ENCODE measurements at regions not wholly inside any gene's neighbourhood (a gene's known extent, or its start where the extent isn't known, plus 50 kb on each side); places are given as distances from the start of the nearest gene placed in this dataset.
"Not testable (repeated sequence)": the region's sequence is repeated elsewhere in the genome, so short reads cannot be mapped to it uniquely, and the experiment has no call there.

DNA sequence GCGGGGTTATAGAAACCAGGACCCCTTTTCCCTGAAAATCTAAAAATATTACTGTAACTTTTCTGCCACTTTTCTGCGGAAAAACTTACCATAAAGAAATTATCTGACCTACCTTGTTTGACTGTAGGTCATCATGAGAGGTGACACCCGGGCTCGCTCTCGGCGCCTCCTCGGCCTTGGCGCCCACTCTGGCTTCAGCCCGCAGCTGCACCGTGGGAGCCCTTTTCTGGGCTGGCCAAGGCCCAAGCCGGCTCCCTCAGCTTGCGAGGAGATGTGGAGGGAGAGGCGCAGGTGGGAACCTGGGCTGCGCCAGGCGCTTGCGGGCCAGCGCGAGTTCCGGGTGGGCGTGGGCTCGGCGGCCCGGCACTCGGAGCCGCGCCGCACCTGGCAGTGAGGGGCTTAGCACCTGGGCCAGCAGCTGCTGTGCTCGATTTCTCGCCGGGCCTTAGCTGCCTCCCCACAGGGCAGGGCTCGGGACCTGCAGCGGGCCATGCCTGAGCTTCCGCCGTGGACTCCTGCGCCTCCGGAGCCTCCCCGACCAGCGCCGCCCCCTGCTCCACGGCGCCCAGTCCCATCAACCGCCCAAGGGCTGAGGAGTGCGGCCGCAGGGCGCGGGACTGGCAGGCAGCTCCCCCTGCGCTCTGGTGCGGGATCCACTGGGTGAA is 107.7 kb upstream of the DNAJC10 start:
- Histone ChIP-seq H3K27ac (no peak overlapping the region), H3K4me1 (replicated peaks) (no peaks in the 10 kb centered on the region), H3K36me3 (no peaks in the 10 kb centered on the region), H3K27me3 (replicated peaks; ENCODE audit: insufficient read depth) (no peaks in the 10 kb centered on the region), H3K9me3 (no peaks in the 10 kb centered on the region), H3K4me3 (no peak overlapping the region)
- intact Hi-C loops (cut with DNase I): no loop called here
- WGBS: 96% methylated on average over 47 of the region's 48 CpGs
- TF ChIP-seq CTCF (IDR thresholded peaks at IDR 0.05): no peak
- TF ChIP-seq POLR2AphosphoS5 (IDR thresholded peaks at IDR 0.05): no peak
- no peak for TF ChIP-seq POLR2A (IDR thresholded peaks at IDR 0.05)
- DNase-seq (ENCODE audit: low spot score): no peak

GRCh38 chr2:182609005-182609404 is 107.1 kb upstream of the DNAJC10 start:
- DNase-seq (ENCODE audit: low spot score); intact Hi-C loops (cut with DNase I); H3K4me3 ChIP-seq: not testable (repeated sequence)

GRCh38 chr2:182610231-182610630 is 105.8 kb upstream of the DNAJC10 start:
- Histone ChIP-seq H3K27ac (no peak overlapping the region), H3K4me1 (replicated peaks) (no peaks in the 10 kb centered on the region), H3K9me3 (no peaks in the 10 kb centered on the region), H3K36me3 (no peaks in the 10 kb centered on the region), H3K4me3 (no peak overlapping the region), H3K27me3 (replicated peaks; ENCODE audit: insufficient read depth) (no peaks in the 10 kb centered on the region)
- TF ChIP-seq CTCF (IDR thresholded peaks at IDR 0.05) (no peak), POLR2AphosphoS5 (IDR thresholded peaks at IDR 0.05) (no peak), POLR2A (IDR thresholded peaks at IDR 0.05) (no peak)
- 91% methylated on average over 2 of the region's 2 CpGs for WGBS
- intact Hi-C loops (cut with DNase I): no loop called here
- DNase-seq (ENCODE audit: low spot score): no peak

More at GRCh38 chr2:182609005-182609404, 107.1 kb upstream of the DNAJC10 start:
- WGBS: 95% methylated on average over 4 of the region's 4 CpGs
- not testable (repeated sequence) for H3K9me3 ChIP-seq; H3K27me3 ChIP-seq (replicated peaks; ENCODE audit: insufficient read depth); H3K27ac ChIP-seq; H3K4me1 ChIP-seq (replicated peaks); H3K36me3 ChIP-seq

DNA sequence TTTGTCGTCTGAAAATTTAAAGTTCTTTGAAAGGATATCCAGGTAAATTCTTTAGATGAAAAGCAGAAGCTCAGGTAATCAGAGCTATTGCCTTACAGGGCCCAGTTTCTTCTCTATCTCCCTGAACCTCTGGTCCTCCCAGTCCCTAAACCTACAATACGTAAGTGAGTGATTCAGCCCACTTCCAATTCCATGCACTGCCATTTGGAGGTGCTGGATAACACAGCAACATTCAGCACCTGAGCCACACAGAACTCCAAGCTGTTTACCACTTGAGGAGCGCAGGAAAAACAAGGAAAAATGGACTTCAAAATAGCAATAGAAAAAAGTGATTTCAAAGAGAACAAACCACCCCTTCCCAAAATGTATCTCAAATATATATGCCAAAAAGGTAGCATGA is 105.0 kb upstream of the DNAJC10 start:
- WGBS: 95% methylated on average over 3 of the region's 3 CpGs
- TF ChIP-seq CTCF (IDR thresholded peaks at IDR 0.05) (no peak), POLR2A (IDR thresholded peaks at IDR 0.05) (no peak), POLR2AphosphoS5 (IDR thresholded peaks at IDR 0.05) (no peak)
- no peaks in the 10 kb centered on the region for H3K9me3 ChIP-seq
- intact Hi-C loops (cut with DNase I): no loop called here
- no peak overlapping the region for H3K4me3 ChIP-seq
- H3K4me1 ChIP-seq (replicated peaks): no peaks in the 10 kb centered on the region
- H3K36me3 ChIP-seq: no peaks in the 10 kb centered on the region
- DNase-seq (ENCODE audit: low spot score): no peak
- H3K27me3 ChIP-seq (replicated peaks; ENCODE audit: insufficient read depth): no peaks in the 10 kb centered on the region
- no peak overlapping the region for H3K27ac ChIP-seq

DNA sequence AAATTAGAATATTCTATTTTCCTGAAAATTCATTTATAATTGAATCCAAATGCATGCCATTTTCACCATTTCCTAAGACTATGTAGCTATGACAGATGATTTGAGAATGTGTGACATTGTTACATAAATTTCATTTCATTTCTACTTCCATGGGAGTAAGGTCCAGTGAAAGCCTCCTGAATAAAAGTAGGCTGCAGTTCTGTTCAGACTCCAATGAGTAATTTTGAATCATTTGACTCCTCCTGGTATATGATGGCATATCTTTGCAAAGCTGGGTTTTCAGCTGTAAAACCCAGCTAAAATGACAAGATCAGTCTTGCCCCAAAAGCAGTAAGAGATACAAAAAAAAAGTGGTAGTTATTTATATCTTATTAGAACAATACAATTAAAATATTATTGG is 101.0 kb upstream of the DNAJC10 start:
- DNase-seq (ENCODE audit: low spot score): no peak
- intact Hi-C loops (cut with DNase I): no loop called here
- Histone ChIP-seq H3K9me3 (no peaks in the 10 kb centered on the region), H3K4me3 (no peak overlapping the region), H3K27ac (no peak overlapping the region), H3K36me3 (no peaks in the 10 kb centered on the region), H3K27me3 (replicated peaks; ENCODE audit: insufficient read depth) (no peaks in the 10 kb centered on the region), H3K4me1 (replicated peaks) (no peaks in the 10 kb centered on the region)
- no peak for TF ChIP-seq POLR2AphosphoS5 (IDR thresholded peaks at IDR 0.05)
- TF ChIP-seq CTCF (IDR thresholded peaks at IDR 0.05): no peak
- no peak for TF ChIP-seq POLR2A (IDR thresholded peaks at IDR 0.05)
